Nephron progenitor cell (in vitro differentiated cells): ENCODE measurements at regions not wholly inside any gene's neighbourhood (a gene's known extent, or its start where the extent isn't known, plus 50 kb on each side); places are given as distances from the start of the nearest gene placed in this dataset.

ENCODE experiments used
- DNase-seq: peaks from one replicate; pipeline ENCODE4 v3.0.0; 2021
- H3K27ac Mint-ChIP-seq: 2 replicates; pipeline ENCODE4 v1.8.0; 2021; ENCODE audit warnings: mild to moderate bottlenecking, moderate library complexity, mixed read lengths
- H3K27me3 Mint-ChIP-seq: 2 replicates; pipeline ENCODE4 v1.8.0; 2021; ENCODE audit warnings: mild to moderate bottlenecking, low read depth, mixed read lengths; ENCODE audit not compliant: poor library complexity
- H3K36me3 Mint-ChIP-seq: 2 replicates; pipeline ENCODE4 v1.8.0; 2021; ENCODE audit warnings: low read depth, mixed read lengths
- H3K4me1 Mint-ChIP-seq: 2 replicates; pipeline ENCODE4 v1.8.0; 2021; ENCODE audit warnings: mixed read lengths
- H3K4me3 Mint-ChIP-seq: 2 replicates; pipeline ENCODE4 v1.8.0; 2021; ENCODE audit warnings: mild to moderate bottlenecking, moderate library complexity, mixed read lengths
- H3K9me3 Mint-ChIP-seq: 2 replicates; pipeline ENCODE4 v1.8.0; 2021; ENCODE audit warnings: mild to moderate bottlenecking, moderate library complexity, mixed read lengths
- CTCF ChIP-seq: fragments of 200-600 bp; sonication (generic); IDR thresholded peaks from 2 replicates; pipeline ENCODE4 v1.5.0; 2021; ENCODE audit warnings: antibody characterized with exemption

- no peak for DNase-seq
- Mint-ChIP-seq H3K4me3 (no peak overlapping the region), H3K27me3 (no peaks in the 10 kb centered on the region), H3K4me1 (peaks cover 12% of the 10 kb centered on the region), H3K9me3 (no peaks in the 10 kb centered on the region), H3K27ac (no peak overlapping the region), H3K36me3 (no peaks in the 10 kb centered on the region)
- no peak for TF ChIP-seq CTCF
These were observed 1224.2 kb upstream of the GJE1 start for GRCh38 chr6:140908505-140908904.

GRCh38 chr6:140907235-140907634, 1225.5 kb upstream of the GJE1 start:
- no peak for TF ChIP-seq CTCF
- H3K4me1 Mint-ChIP-seq: peaks cover 2% of the 10 kb centered on the region
- no peaks in the 10 kb centered on the region for H3K36me3 Mint-ChIP-seq
- H3K9me3 Mint-ChIP-seq: no peaks in the 10 kb centered on the region
- no peaks in the 10 kb centered on the region for H3K27me3 Mint-ChIP-seq
- H3K27ac Mint-ChIP-seq: no peak overlapping the region
- DNase-seq: no peak
- no peak overlapping the region for H3K4me3 Mint-ChIP-seq

- no peaks in the 10 kb centered on the region for H3K4me1 Mint-ChIP-seq
- H3K27me3 Mint-ChIP-seq: no peaks in the 10 kb centered on the region
- no peak for DNase-seq
- H3K36me3 Mint-ChIP-seq: no peaks in the 10 kb centered on the region
- no peak overlapping the region for H3K4me3 Mint-ChIP-seq
- no peak overlapping the region for H3K27ac Mint-ChIP-seq
- peaks cover 4% of the 10 kb centered on the region for H3K9me3 Mint-ChIP-seq
- no peak for TF ChIP-seq CTCF
These were observed 1227.0 kb upstream of the GJE1 start for GRCh38 chr6:140905724-140906123.

- no peak for TF ChIP-seq CTCF
- peaks cover 4% of the 10 kb centered on the region for H3K9me3 Mint-ChIP-seq
- H3K36me3 Mint-ChIP-seq: no peaks in the 10 kb centered on the region
- H3K4me1 Mint-ChIP-seq: no peaks in the 10 kb centered on the region
- H3K27ac Mint-ChIP-seq: no peak overlapping the region
- no peak for DNase-seq
- no peak overlapping the region for H3K4me3 Mint-ChIP-seq
- no peaks in the 10 kb centered on the region for H3K27me3 Mint-ChIP-seq
These were observed 1227.7 kb upstream of the GJE1 start for GRCh38 chr6:140905050-140905449.

- Mint-ChIP-seq H3K4me3 (no peak overlapping the region), H3K9me3 (peaks cover 28% of the 10 kb centered on the region), H3K27ac (no peak overlapping the region), H3K27me3 (no peaks in the 10 kb centered on the region), H3K36me3 (no peaks in the 10 kb centered on the region), H3K4me1 (no peaks in the 10 kb centered on the region)
- DNase-seq: no peak
- no peak for TF ChIP-seq CTCF
These were observed 1234.7 kb upstream of the GJE1 start for GRCh38 chr6:140897804-140898573.

- H3K36me3 Mint-ChIP-seq: no peaks in the 10 kb centered on the region
- no peak for DNase-seq
- no peaks in the 10 kb centered on the region for H3K4me1 Mint-ChIP-seq
- H3K27me3 Mint-ChIP-seq: no peaks in the 10 kb centered on the region
- H3K4me3 Mint-ChIP-seq: no peak overlapping the region
- H3K27ac Mint-ChIP-seq: no peak overlapping the region
- H3K9me3 Mint-ChIP-seq: peaks cover 31% of the 10 kb centered on the region
- TF ChIP-seq CTCF: no peak
These were observed 1235.4 kb upstream of the GJE1 start for GRCh38 chr6:140897349-140897748.
